HCT116 (cell line): ENCODE measurements at regions not wholly inside any gene's neighbourhood (a gene's known extent, or its start where the extent isn't known, plus 50 kb on each side); places are given as distances from the start of the nearest gene placed in this dataset.

Experiments
- ATAC-seq: fragments of 200-7000 bp; cut with Tn5 transposase; 2 replicates; pipeline ENCODE4 v1.9.1; 2020; ENCODE audit warnings: mild to moderate bottlenecking, moderate library complexity
- BruUV-seq: library from RNA; stranded (reverse); fragments of 400-500 nt; replicated peaks from 2 replicates; lab custom pipeline; 2021; lab: Mats Ljungman, UMichigan
- CTCF ChIA-PET: fragments of 300-600 bp; sonication (Branson Sonifier 250); formaldehyde crosslinking; loops from one replicate; lab custom pipeline; 2021; ENCODE audit warnings: antibody characterized with exemption; lab: Charles Lee
- POLR2A ChIA-PET: fragments of 300-600, 350-600 bp; sonication (Branson Sonifier 250); formaldehyde crosslinking; loops from one replicate; lab custom pipeline; 2021; ENCODE audit warnings: antibody characterized with exemption; lab: Charles Lee
- RAD21 ChIA-PET, 2 experiments: fragments of 300-600 bp; sonication (Branson Sonifier 250); formaldehyde crosslinking; loops; one replicate each; lab custom pipeline; 2023; ENCODE audit warnings: low total read pairs in 2 of 2; ENCODE audit not compliant: uncharacterized antibody in 2 of 2, unreplicated experiment in 2 of 2, low non-redundant PET in 1 of 2; lab: Charles Lee
- DNase-seq: peaks from one replicate; pipeline ENCODE4 v3.0.0-alpha.2; 2010; ENCODE audit warnings: low read depth, low spot score
- H2AFZ ChIP-seq: fragments of 200-600 bp; shearing (Covaris generic), sonication (generic); 2 replicates; pipeline ENCODE4 v1.6.1; 2017; ENCODE audit warnings: low read depth, mixed run types, mixed read lengths, antibody characterized with exemption, low read length; ENCODE audit not compliant: poor library complexity, severe bottlenecking
- H3K27ac ChIP-seq: 2 replicates; pipeline ENCODE4 v1.5.1; 2012; ENCODE audit warnings: low read depth, low read length
- H3K27me3 ChIP-seq: fragments of 200-600 bp; sonication (generic); 2 replicates; pipeline ENCODE4 v1.6.1; 2016; ENCODE audit warnings: mixed run types, low read length, mixed read lengths; ENCODE audit not compliant: insufficient read depth
- H3K36me3 ChIP-seq, 2 experiments: fragments of 200-500 bp in 1 of 2; fragments of 200-600 bp in 1 of 2; sonication (Bioruptor generic) in 1 of 2; sonication (generic) in 1 of 2; 2 replicates each; pipeline versions ENCODE4 v1.5.1 to v1.6.1; 2014 to 2016; ENCODE audit warnings: low read length in 2 of 2, inconsistent platforms in 1 of 2, mixed read lengths in 1 of 2, mixed run types in 1 of 2; ENCODE audit not compliant: insufficient read depth in 2 of 2, control insufficient read depth in 1 of 2
- H3K4me1 ChIP-seq, 2 experiments: fragments of 200-600 bp in 1 of 2; sonication (generic) in 1 of 2; 2 replicates each; pipeline versions ENCODE4 v1.5.1 to v1.6.1; 2012 to 2017; ENCODE audit warnings: low read length in 2 of 2, inconsistent platforms in 1 of 2, mild to moderate bottlenecking in 1 of 2, mixed read lengths in 1 of 2, mixed run types in 1 of 2, moderate library complexity in 1 of 2; ENCODE audit not compliant: insufficient read depth in 2 of 2, control insufficient read depth in 1 of 2
- H3K4me2 ChIP-seq: fragments of 200-600 bp; sonication (generic); 2 replicates; pipeline ENCODE4 v1.6.1; 2017; ENCODE audit warnings: mixed run types, low read length, mixed read lengths
- H3K4me3 ChIP-seq, 2 experiments: fragments of 200-600 bp in 1 of 2; sonication (generic) in 1 of 2; replicated peaks in 1 of 2; 2 replicates each; pipeline ENCODE4 v1.5.1; 2011 to 2016; ENCODE audit warnings: low read length in 2 of 2, control low read depth in 1 of 2, low read depth in 1 of 2, mild to moderate bottlenecking in 1 of 2, mixed read lengths in 1 of 2, mixed run types in 1 of 2
- H3K79me2 ChIP-seq: fragments of 200-600 bp; sonication (generic); 2 replicates; pipeline ENCODE4 v1.6.1; 2017; ENCODE audit warnings: mild to moderate bottlenecking, mixed run types, low read length, moderate library complexity, mixed read lengths; ENCODE audit not compliant: insufficient read depth
- H3K9ac ChIP-seq: fragments of 200-600 bp; sonication (generic); 2 replicates; pipeline ENCODE4 v1.6.1; 2016; ENCODE audit warnings: low read length, mixed read lengths
- H3K9me2 ChIP-seq: fragments of 200-600 bp; sonication (generic), shearing (Covaris generic); 2 replicates; pipeline ENCODE4 v1.6.1; 2017; ENCODE audit warnings: mixed run types, mild to moderate bottlenecking, moderate library complexity; ENCODE audit not compliant: insufficient read depth
- H3K9me3 ChIP-seq, 2 experiments: fragments of 200-500 bp in 1 of 2; fragments of 200-600 bp in 1 of 2; sonication (Bioruptor generic) in 1 of 2; sonication (generic) in 1 of 2; 2 replicates each; pipeline ENCODE4 v1.6.1; 2014 to 2017; ENCODE audit warnings: low read length in 2 of 2, mixed read lengths in 2 of 2, inconsistent platforms in 1 of 2, low read depth in 1 of 2, mild to moderate bottlenecking in 1 of 2, mixed run types in 1 of 2, moderate library complexity in 1 of 2; ENCODE audit not compliant: control insufficient read depth in 1 of 2, insufficient read depth in 1 of 2
- H4K20me1 ChIP-seq: fragments of 200-600 bp; sonication (generic), shearing (Covaris generic); 2 replicates; pipeline ENCODE4 v1.6.1; 2017; ENCODE audit warnings: mixed run types, mild to moderate bottlenecking, moderate library complexity; ENCODE audit not compliant: insufficient read depth
- ATF3 ChIP-seq: IDR thresholded peaks from 2 replicates; pipeline ENCODE4 v1.6.1; 2012
- CTCF ChIP-seq, 3 experiments: fragments of 200-600 bp in 1 of 3; sonication (generic) in 1 of 3; IDR thresholded peaks in 2 of 3; conservative IDR thresholded peaks in 1 of 3; 2 replicates each; pipeline ENCODE4 v1.5.1; 2012 to 2017; ENCODE audit warnings: low read depth in 2 of 3, low read length in 2 of 3, antibody characterized with exemption in 1 of 3, borderline replicate concordance in 1 of 3, control low read depth in 1 of 3, mild to moderate bottlenecking in 1 of 3, mixed read lengths in 1 of 3, mixed run types in 1 of 3, moderate library complexity in 1 of 3; ENCODE audit not compliant: insufficient read depth in 1 of 3
- ELF1 ChIP-seq: IDR thresholded peaks from 2 replicates; pipeline ENCODE4 v1.6.1; 2012; ENCODE audit warnings: low read depth, borderline replicate concordance
- EZH2 ChIP-seq: fragments of 200-600 bp; sonication (generic); IDR thresholded peaks from 2 replicates; pipeline ENCODE4 v1.6.1; 2017; ENCODE audit warnings: antibody characterized with exemption, mixed run types
- FOSL1 ChIP-seq: IDR thresholded peaks from 2 replicates; pipeline ENCODE4 v1.6.1; 2012; ENCODE audit warnings: low read depth
- MAX ChIP-seq: IDR thresholded peaks from 2 replicates; pipeline ENCODE4 v1.6.1; 2012
- POLR2A ChIP-seq: IDR thresholded peaks from 2 replicates; pipeline ENCODE4 v1.7.0; 2011; ENCODE audit warnings: borderline replicate concordance; ENCODE audit not compliant: insufficient read depth, insufficient read length; ENCODE audit errors: extremely low read depth
- POLR2AphosphoS5 ChIP-seq: IDR thresholded peaks from 2 replicates; pipeline ENCODE4 v1.6.1; 2011; ENCODE audit warnings: mild to moderate bottlenecking, low read depth, low read length, moderate library complexity
- SIN3A ChIP-seq: IDR thresholded peaks from 2 replicates; pipeline ENCODE4 v1.6.1; 2012; ENCODE audit warnings: low read depth
- SRF ChIP-seq: IDR thresholded peaks from 2 replicates; pipeline ENCODE4 v1.6.1; 2012; ENCODE audit warnings: low read depth
- ZNF274 ChIP-seq: fragments of 200-500 bp; sonication (Bioruptor generic); IDR thresholded peaks from 2 replicates; pipeline ENCODE4 v1.6.1; 2014; ENCODE audit warnings: mild to moderate bottlenecking, low read depth, low read length, inconsistent platforms
- intact Hi-C: fragments of 100-400 bp; cut with micrococcal nuclease; formaldehyde crosslinking; loops from 2 replicates; pipeline ENCODE4 v1.10.0; 2022
- TF ChIP-seq, protein P1 (sequence below): IDR thresholded peaks from 2 replicates; pipeline ENCODE4 v1.6.1; 2012; ENCODE audit warnings: low read depth
- TF ChIP-seq, protein P2 (sequence below): IDR thresholded peaks from 2 replicates; pipeline ENCODE4 v1.6.1; 2011; ENCODE audit warnings: mild to moderate bottlenecking, low read length, moderate library complexity; ENCODE audit not compliant: insufficient replicate concordance; ENCODE audit errors: extremely low read depth

DNA sequence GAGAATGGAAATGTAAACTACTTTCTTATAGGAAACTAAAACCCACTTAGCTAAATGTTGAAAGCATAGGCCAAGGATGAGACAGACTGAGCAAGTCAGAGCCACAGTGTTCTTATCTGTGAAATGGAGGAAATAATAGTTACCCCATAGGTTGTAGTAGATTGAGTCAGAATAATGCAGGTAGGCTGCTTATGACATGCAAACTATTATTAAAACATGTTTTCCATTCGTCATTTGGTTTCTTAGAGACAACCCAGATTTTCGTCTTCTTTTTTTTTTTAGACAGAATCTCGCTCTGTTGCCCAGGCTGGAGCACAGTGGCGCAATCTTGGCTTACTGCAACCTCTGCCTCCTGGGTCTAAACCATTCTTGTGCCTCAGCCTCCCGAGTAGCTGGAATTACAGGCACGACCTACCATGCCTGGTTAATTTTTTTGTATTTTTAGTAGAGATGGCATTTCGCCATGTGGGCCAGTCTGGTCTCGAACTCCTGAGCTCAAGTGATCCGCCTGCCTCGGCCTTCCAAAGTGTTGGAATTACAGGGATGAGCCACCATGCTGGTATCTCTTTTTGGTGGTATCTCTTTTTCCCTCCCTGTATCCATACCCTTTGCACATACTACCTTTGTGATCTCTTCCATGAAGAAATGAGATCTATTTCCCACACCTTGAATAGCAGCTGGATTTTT lies 196.5 kb upstream of the ZNF217 start:
- H3K9me2 ChIP-seq, result no peaks in the 10 kb centered on the region
- H3K36me3 ChIP-seq, result no peaks in the 10 kb centered on the region
- DNase-seq, result no peak
- TF ChIP-seq SIN3A (no peak), POLR2AphosphoS5 (no peak), EZH2 (no peak), FOSL1 (no peak), ATF3 (no peak), SRF (no peak), POLR2A (no peak), ELF1 (no peak), MAX (no peak), CTCF (IDR thresholded peaks at IDR 0.05 in 2 of 3, conservative IDR thresholded peaks at IDR 0.05 in 1 of 3; ENCODE audit: borderline replicate concordance in 1 of 3, insufficient read depth in 1 of 3, low read depth in 2 of 3, low read length in 2 of 3) (no peak), ZNF274 (no peak)
- TF ChIP-seq, protein P1, sequence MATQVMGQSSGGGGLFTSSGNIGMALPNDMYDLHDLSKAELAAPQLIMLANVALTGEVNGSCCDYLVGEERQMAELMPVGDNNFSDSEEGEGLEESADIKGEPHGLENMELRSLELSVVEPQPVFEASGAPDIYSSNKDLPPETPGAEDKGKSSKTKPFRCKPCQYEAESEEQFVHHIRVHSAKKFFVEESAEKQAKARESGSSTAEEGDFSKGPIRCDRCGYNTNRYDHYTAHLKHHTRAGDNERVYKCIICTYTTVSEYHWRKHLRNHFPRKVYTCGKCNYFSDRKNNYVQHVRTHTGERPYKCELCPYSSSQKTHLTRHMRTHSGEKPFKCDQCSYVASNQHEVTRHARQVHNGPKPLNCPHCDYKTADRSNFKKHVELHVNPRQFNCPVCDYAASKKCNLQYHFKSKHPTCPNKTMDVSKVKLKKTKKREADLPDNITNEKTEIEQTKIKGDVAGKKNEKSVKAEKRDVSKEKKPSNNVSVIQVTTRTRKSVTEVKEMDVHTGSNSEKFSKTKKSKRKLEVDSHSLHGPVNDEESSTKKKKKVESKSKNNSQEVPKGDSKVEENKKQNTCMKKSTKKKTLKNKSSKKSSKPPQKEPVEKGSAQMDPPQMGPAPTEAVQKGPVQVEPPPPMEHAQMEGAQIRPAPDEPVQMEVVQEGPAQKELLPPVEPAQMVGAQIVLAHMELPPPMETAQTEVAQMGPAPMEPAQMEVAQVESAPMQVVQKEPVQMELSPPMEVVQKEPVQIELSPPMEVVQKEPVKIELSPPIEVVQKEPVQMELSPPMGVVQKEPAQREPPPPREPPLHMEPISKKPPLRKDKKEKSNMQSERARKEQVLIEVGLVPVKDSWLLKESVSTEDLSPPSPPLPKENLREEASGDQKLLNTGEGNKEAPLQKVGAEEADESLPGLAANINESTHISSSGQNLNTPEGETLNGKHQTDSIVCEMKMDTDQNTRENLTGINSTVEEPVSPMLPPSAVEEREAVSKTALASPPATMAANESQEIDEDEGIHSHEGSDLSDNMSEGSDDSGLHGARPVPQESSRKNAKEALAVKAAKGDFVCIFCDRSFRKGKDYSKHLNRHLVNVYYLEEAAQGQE, result no peak
- TF ChIP-seq, protein P2, sequence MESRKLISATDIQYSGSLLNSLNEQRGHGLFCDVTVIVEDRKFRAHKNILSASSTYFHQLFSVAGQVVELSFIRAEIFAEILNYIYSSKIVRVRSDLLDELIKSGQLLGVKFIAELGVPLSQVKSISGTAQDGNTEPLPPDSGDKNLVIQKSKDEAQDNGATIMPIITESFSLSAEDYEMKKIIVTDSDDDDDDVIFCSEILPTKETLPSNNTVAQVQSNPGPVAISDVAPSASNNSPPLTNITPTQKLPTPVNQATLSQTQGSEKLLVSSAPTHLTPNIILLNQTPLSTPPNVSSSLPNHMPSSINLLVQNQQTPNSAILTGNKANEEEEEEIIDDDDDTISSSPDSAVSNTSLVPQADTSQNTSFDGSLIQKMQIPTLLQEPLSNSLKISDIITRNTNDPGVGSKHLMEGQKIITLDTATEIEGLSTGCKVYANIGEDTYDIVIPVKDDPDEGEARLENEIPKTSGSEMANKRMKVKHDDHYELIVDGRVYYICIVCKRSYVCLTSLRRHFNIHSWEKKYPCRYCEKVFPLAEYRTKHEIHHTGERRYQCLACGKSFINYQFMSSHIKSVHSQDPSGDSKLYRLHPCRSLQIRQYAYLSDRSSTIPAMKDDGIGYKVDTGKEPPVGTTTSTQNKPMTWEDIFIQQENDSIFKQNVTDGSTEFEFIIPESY, result no peak
- TF ChIP-seq, all 23 proteins: peak for 0
- Histone ChIP-seq H3K9me3 (no peaks in the 10 kb centered on the region), H3K4me1 (peaks cover 26 to 49% of the 10 kb centered on the region in 2 experiments), H3K4me2 (peak overlapping the region; percentile 42; the same call in 1 of the 2 replicates), H4K20me1 (no peaks in the 10 kb centered on the region), H3K27ac (no peak overlapping the region), H3K4me3 (no peak overlapping the region), H3K27me3 (no peaks in the 10 kb centered on the region), H2AFZ (peak overlapping the region; percentile 76), H3K9ac (peak overlapping the region; percentile 5; the same call in 1 of the 2 replicates), H3K79me2 (no peaks in the 10 kb centered on the region)
- ChIA-PET RAD21 (no interaction called here), POLR2A (no interaction called here), CTCF (no interaction called here)
- ATAC-seq, result no peak
- intact Hi-C loops, result no loop called here
- no TSS peak for BruUV-seq
